H1 (cell line): ENCODE measurements at regions not wholly inside any gene's neighbourhood (a gene's known extent, or its start where the extent isn't known, plus 50 kb on each side); places are given as distances from the start of the nearest gene placed in this dataset.

Source experiments
- CTCF ChIA-PET: fragments of 300-600 bp; sonication (Branson Sonifier 250); formaldehyde crosslinking; loops from one replicate; lab custom pipeline; 2021; ENCODE audit not compliant: partially characterized antibody; lab: Charles Lee
- POLR2A ChIA-PET: fragments of 300-600 bp; sonication (Branson Sonifier 250); formaldehyde crosslinking; loops from one replicate; lab custom pipeline; 2021; ENCODE audit warnings: inconsistent platforms; ENCODE audit not compliant: partially characterized antibody; lab: Charles Lee
- DNase-seq, 2 experiments: peaks; one replicate each; pipeline versions ENCODE4 v3.0.0 to v3.0.0-alpha.2; 2010 to 2022; ENCODE audit warnings: low spot score in 2 of 2, low read depth in 1 of 2, mixed read lengths in 1 of 2
- FAIRE-seq: peaks from 2 replicates; lab custom pipeline; 2011; peaks lifted over from hg19 to GRCh38; lab: Jason Lieb, UNC
- H2AFZ ChIP-seq: 2 replicates; pipeline ENCODE4 v1.8.1; 2012; ENCODE audit warnings: low read length, inconsistent platforms
- H2AK5ac ChIP-seq: 2 replicates; pipeline ENCODE4 v1.6.1; 2013; ENCODE audit warnings: low read depth, low read length
- H2BK120ac ChIP-seq: replicated peaks from 2 replicates; pipeline ENCODE3; 2013; ENCODE audit warnings: low read depth, low read length, inconsistent platforms
- H2BK12ac ChIP-seq: 2 replicates; pipeline ENCODE4 v1.6.1; 2013; ENCODE audit warnings: low read depth, low read length
- H2BK15ac ChIP-seq: 2 replicates; pipeline ENCODE4 v1.6.1; 2013; ENCODE audit warnings: low read length
- H2BK20ac ChIP-seq: 2 replicates; pipeline ENCODE4 v1.6.1; 2013; ENCODE audit warnings: low read length
- H2BK5ac ChIP-seq: 2 replicates; pipeline ENCODE4 v1.6.1; 2013; ENCODE audit warnings: low read depth, low read length
- H3K14ac ChIP-seq: 2 replicates; pipeline ENCODE4 v1.6.1; 2013; ENCODE audit warnings: inconsistent platforms; ENCODE audit not compliant: insufficient read length
- H3K18ac ChIP-seq: 2 replicates; pipeline ENCODE4 v1.6.1; 2013; ENCODE audit warnings: low read length; ENCODE audit errors: extremely low read depth
- H3K23ac ChIP-seq: 2 replicates; pipeline ENCODE4 v1.6.1; 2013; ENCODE audit warnings: inconsistent platforms; ENCODE audit not compliant: insufficient read length
- H3K23me2 ChIP-seq: 2 replicates; pipeline ENCODE4 v1.6.1; 2013; ENCODE audit warnings: low read depth, low read length
- H3K27ac ChIP-seq: 2 replicates; pipeline ENCODE4 v1.6.1; 2011; ENCODE audit warnings: low read depth, low read length, inconsistent platforms
- H3K27me3 ChIP-seq, 4 experiments: replicated peaks in 1 of 4; 1 replicate in 1 of 4; 2 replicates in 3 of 4; pipeline versions ENCODE4 v1.6.1 to v1.8.1; 2011 to 2013; ENCODE audit warnings: low read length in 3 of 4, mild to moderate bottlenecking in 3 of 4, inconsistent platforms in 2 of 4, mixed read lengths in 2 of 4, moderate library complexity in 1 of 4; ENCODE audit not compliant: control insufficient read depth in 3 of 4, insufficient read depth in 3 of 4; ENCODE audit errors: extremely low read depth in 1 of 4
- H3K36me3 ChIP-seq, 4 experiments: 2 replicates each; pipeline versions ENCODE4 v1.6.1 to v1.8.1; 2011 to 2013; ENCODE audit warnings: mild to moderate bottlenecking in 4 of 4, low read length in 3 of 4, moderate library complexity in 2 of 4, control low read depth in 1 of 4, inconsistent platforms in 1 of 4; ENCODE audit not compliant: insufficient read depth in 4 of 4, control insufficient read depth in 2 of 4
- H3K4ac ChIP-seq: replicated peaks from 2 replicates; pipeline ENCODE3; 2013; ENCODE audit warnings: low read length, low read depth, mixed read lengths, inconsistent platforms; ENCODE audit not compliant: insufficient read length
- H3K4me1 ChIP-seq, 4 experiments: replicated peaks in 1 of 4; 1 replicate in 1 of 4; 2 replicates in 3 of 4; pipeline versions ENCODE4 v1.6.1 to v1.8.1; 2011 to 2013; ENCODE audit warnings: low read length in 3 of 4, inconsistent platforms in 2 of 4, mixed read lengths in 1 of 4; ENCODE audit not compliant: insufficient read depth in 4 of 4, control insufficient read depth in 3 of 4
- H3K4me2 ChIP-seq, 2 experiments: 2 replicates each; pipeline versions ENCODE4 v1.6.1 to v1.8.1; 2011 to 2013; ENCODE audit warnings: low read depth in 2 of 2, low read length in 2 of 2, control low read depth in 1 of 2, inconsistent platforms in 1 of 2, mild to moderate bottlenecking in 1 of 2; ENCODE audit not compliant: insufficient read depth in 1 of 2
- H3K4me3 ChIP-seq, 4 experiments: fragments of 200-600, 300-600 bp in 1 of 4; sonication (generic), shearing (Covaris generic), sonication (Bioruptor Twin) in 1 of 4; 2 replicates each; pipeline versions ENCODE4 v1.5.1 to v1.8.1; 2011 to 2016; ENCODE audit warnings: low read length in 4 of 4, low read depth in 3 of 4, control low read depth in 2 of 4, inconsistent platforms in 2 of 4, mild to moderate bottlenecking in 2 of 4, mixed read lengths in 1 of 4, moderate library complexity in 1 of 4; ENCODE audit not compliant: insufficient read depth in 2 of 4; ENCODE audit errors: extremely low read depth in 1 of 4
- H3K56ac ChIP-seq: replicated peaks from 2 replicates; pipeline ENCODE3; 2013; ENCODE audit warnings: low read depth, mild to moderate bottlenecking, mixed read lengths, low read length, inconsistent platforms; ENCODE audit not compliant: insufficient read length
- H3K79me1 ChIP-seq: 2 replicates; pipeline ENCODE4 v1.6.1; 2013; ENCODE audit warnings: low read depth, low read length, control low read depth
- H3K79me2 ChIP-seq, 2 experiments: 2 replicates each; pipeline versions ENCODE4 v1.6.1 to v1.8.1; 2012 to 2013; ENCODE audit warnings: low read length in 2 of 2, mild to moderate bottlenecking in 2 of 2, inconsistent platforms in 1 of 2; ENCODE audit not compliant: insufficient read depth in 2 of 2, control insufficient read depth in 1 of 2
- H3K9ac ChIP-seq, 4 experiments: replicated peaks in 1 of 4; 1 replicate in 1 of 4; 2 replicates in 3 of 4; pipeline versions ENCODE4 v1.6.1 to v1.8.1; 2011 to 2013; ENCODE audit warnings: low read depth in 3 of 4, low read length in 3 of 4, control low read depth in 2 of 4, mild to moderate bottlenecking in 2 of 4, moderate library complexity in 2 of 4, inconsistent platforms in 1 of 4; ENCODE audit errors: extremely low read depth in 1 of 4
- H3K9me3 ChIP-seq, 2 experiments: 2 replicates each; pipeline versions ENCODE4 v1.6.1 to v1.8.1; 2012 to 2013; ENCODE audit warnings: mild to moderate bottlenecking in 2 of 2, moderate library complexity in 2 of 2, control low read depth in 1 of 2, inconsistent platforms in 1 of 2, low read depth in 1 of 2, low read length in 1 of 2, mixed read lengths in 1 of 2; ENCODE audit not compliant: insufficient read depth in 2 of 2
- H4K20me1 ChIP-seq, 2 experiments: replicated peaks in 1 of 2; 2 replicates each; pipeline versions ENCODE3 to v1.8.1; 2011 to 2013; ENCODE audit warnings: inconsistent platforms in 2 of 2, low read length in 2 of 2, mild to moderate bottlenecking in 1 of 2; ENCODE audit not compliant: insufficient read depth in 2 of 2, control insufficient read depth in 1 of 2
- H4K5ac ChIP-seq: 2 replicates; pipeline ENCODE4 v1.6.1; 2013; ENCODE audit warnings: low read length, low read depth, mixed read lengths, inconsistent platforms; ENCODE audit not compliant: insufficient read length
- H4K8ac ChIP-seq: 2 replicates; pipeline ENCODE4 v1.8.0; 2013; ENCODE audit warnings: mild to moderate bottlenecking, moderate library complexity, low read length, inconsistent platforms; ENCODE audit not compliant: insufficient read depth; ENCODE audit errors: extremely low read depth
- H4K91ac ChIP-seq: replicated peaks from 2 replicates; pipeline ENCODE3; 2013; ENCODE audit warnings: low read length, mixed read lengths, inconsistent platforms; ENCODE audit not compliant: insufficient read length
- KDM1A ChIP-seq: fragments of 200-600, 300-600 bp; sonication (generic); IDR thresholded peaks from 2 replicates; pipeline ENCODE4 v1.7.1; 2016; ENCODE audit warnings: mild to moderate bottlenecking, low read length, borderline replicate concordance
- WGBS, 2 experiments: shearing (Covaris generic) in 1 of 2; methylation state at CpG; one replicate each; pipeline versions ENCODE4 v1.1.6 to v1.1.7; 2013 to 2015; ENCODE audit warnings: low lambda C conversion rate in 2 of 2, mixed read lengths in 2 of 2, inconsistent platforms in 1 of 2, low coverage in 1 of 2, missing lambda C conversion rate in 1 of 2; ENCODE audit not compliant: insufficient replicate concordance in 2 of 2, insufficient coverage in 1 of 2, insufficient read length in 1 of 2; ENCODE audit errors: extremely low coverage in 1 of 2, missing lambda C conversion rate in 1 of 2; 5-methylcytosine and 5-hydroxymethylcytosine counted together

DNA sequence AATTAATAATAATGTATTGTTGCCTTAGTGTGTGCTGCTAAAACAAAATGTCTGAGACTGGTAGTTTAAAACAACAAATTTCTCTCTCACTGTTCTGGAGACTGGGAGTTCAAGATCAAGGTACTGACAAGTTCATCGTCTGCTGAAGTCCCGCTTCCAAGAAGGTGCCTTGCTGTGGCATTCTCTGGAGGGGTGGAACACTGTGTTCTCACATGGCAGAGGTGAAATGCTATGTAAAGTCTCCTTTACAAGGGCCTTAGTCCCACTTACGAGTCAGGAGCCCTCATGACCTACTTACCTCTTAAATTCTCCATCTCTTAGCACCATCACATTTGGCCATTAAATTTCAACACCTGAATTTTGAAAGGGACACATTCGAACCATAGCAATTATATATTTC, 299.2 kb upstream of the RBMS1 start:
- Histone ChIP-seq H3K4me3 (no peak overlapping the region), H2BK20ac (no peak overlapping the region), H3K18ac (no peak overlapping the region), H2BK15ac (no peak overlapping the region), H2BK12ac (no peak overlapping the region), H3K79me1 (no peaks in the 10 kb centered on the region), H3K23ac (no peak overlapping the region), H3K56ac (no peak overlapping the region), H2AK5ac (no peak overlapping the region), H4K91ac (no peak overlapping the region), H2BK5ac (no peak overlapping the region), H4K5ac (no peak overlapping the region), H4K20me1 (no peaks in the 10 kb centered on the region), H4K8ac (no peak overlapping the region), H3K79me2 (no peaks in the 10 kb centered on the region), H3K27ac (no peak overlapping the region), H3K23me2 (no peaks in the 10 kb centered on the region), H2AFZ (no peak overlapping the region; the same call in 1 of the 2 replicates), H3K27me3 (no peaks in the 10 kb centered on the region), H2BK120ac (no peak overlapping the region), H3K4ac (no peak overlapping the region), H3K4me2 (no peak overlapping the region), H3K14ac (no peak overlapping the region), H3K9ac (no peak overlapping the region), H3K36me3 (no peaks in the 10 kb centered on the region), H3K9me3 (peaks cover 10 to 12% of the 10 kb centered on the region in 2 experiments), H3K4me1 (no peaks in the 10 kb centered on the region)
- WGBS, 2 experiments: 79% methylated on average over 4 of the region's 4 CpGs; no CpG with 5 or more reads in 1 of the 2 experiments
- no peak for FAIRE-seq
- ChIA-PET CTCF (no interaction called here), POLR2A (no interaction called here)
- no peak for TF ChIP-seq KDM1A
- no peak for DNase-seq
